Ascending aorta (tissue), 2 donors: ENCODE measurements at regions not wholly inside any gene's neighbourhood (a gene's known extent, or its start where the extent isn't known, plus 50 kb on each side); places are given as distances from the start of the nearest gene placed in this dataset.

ENCODE experiments used
- DNase-seq, 2 donors: peaks; one replicate each; pipeline ENCODE4 v3.0.0-alpha.2; 2019; ENCODE audit warnings: low spot score in 2 of 2
- H3K27ac ChIP-seq, 2 donors: fragments of 200-600 bp; sonication (generic); one replicate each; pipeline ENCODE4 v1.5.1; 2016 to 2017; ENCODE audit warnings: mild to moderate bottlenecking in 1 of 2
- H3K27me3 ChIP-seq: fragments of 200-600 bp; sonication (generic); one replicate; pipeline ENCODE4 v1.5.1; 2017
- H3K36me3 ChIP-seq, 2 donors: fragments of 200-600 bp; sonication (generic); one replicate each; pipeline ENCODE4 v1.5.1; 2016
- H3K4me1 ChIP-seq, 2 donors: fragments of 200-600 bp; sonication (generic); one replicate each; pipeline ENCODE4 v1.5.1; 2016 to 2017; ENCODE audit warnings: mild to moderate bottlenecking in 1 of 2
- H3K4me3 ChIP-seq, 2 donors: fragments of 200-600 bp; sonication (generic); one replicate each; pipeline ENCODE4 v1.5.1; 2016 to 2017; ENCODE audit warnings: mild to moderate bottlenecking in 1 of 2
- H3K9me3 ChIP-seq, 2 donors: fragments of 200-600 bp; sonication (generic); one replicate each; pipeline ENCODE4 v1.5.1; 2016
- intact Hi-C: fragments of 100-400 bp; cut with DNase I; formaldehyde crosslinking; loops from one replicate; pipeline ENCODE4 v1.15.1; 2023
- TF ChIP-seq, protein P1 (sequence below), 3 experiments: fragments of 200-600 bp in 2 of 3; fragments of 450-650 bp in 1 of 3; sonication (generic) in 2 of 3; IDR thresholded peaks; one replicate each; pipeline ENCODE4 v1.5.1; 2016 to 2019; ENCODE audit warnings: antibody characterized with exemption in 3 of 3, mild to moderate bottlenecking in 1 of 3, moderate library complexity in 1 of 3

DNA sequence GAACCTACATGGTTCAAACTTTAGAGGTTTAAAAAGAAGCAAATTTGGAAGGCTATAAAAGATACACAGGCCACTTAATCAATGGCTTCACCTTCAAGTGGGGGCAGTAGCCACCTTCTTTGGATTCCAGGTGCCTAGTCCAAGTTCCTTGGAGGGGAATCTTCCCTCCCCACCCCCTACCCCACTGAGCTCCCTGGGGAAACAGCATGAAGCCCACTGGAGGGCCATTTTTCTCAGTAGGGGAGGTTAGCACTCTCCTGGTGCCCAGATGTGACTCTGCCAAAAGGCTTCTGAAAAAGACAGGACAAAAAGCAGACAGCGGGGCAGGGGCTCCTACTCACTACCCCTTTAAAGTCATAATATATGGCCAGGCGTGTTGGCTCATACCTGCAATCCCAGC, 93.9 kb downstream of the KCTD15 start:
- intact Hi-C loops: no loop called here
- TF ChIP-seq, protein P1, sequence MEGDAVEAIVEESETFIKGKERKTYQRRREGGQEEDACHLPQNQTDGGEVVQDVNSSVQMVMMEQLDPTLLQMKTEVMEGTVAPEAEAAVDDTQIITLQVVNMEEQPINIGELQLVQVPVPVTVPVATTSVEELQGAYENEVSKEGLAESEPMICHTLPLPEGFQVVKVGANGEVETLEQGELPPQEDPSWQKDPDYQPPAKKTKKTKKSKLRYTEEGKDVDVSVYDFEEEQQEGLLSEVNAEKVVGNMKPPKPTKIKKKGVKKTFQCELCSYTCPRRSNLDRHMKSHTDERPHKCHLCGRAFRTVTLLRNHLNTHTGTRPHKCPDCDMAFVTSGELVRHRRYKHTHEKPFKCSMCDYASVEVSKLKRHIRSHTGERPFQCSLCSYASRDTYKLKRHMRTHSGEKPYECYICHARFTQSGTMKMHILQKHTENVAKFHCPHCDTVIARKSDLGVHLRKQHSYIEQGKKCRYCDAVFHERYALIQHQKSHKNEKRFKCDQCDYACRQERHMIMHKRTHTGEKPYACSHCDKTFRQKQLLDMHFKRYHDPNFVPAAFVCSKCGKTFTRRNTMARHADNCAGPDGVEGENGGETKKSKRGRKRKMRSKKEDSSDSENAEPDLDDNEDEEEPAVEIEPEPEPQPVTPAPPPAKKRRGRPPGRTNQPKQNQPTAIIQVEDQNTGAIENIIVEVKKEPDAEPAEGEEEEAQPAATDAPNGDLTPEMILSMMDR (IDR thresholded peaks at IDR 0.05): no peak
- no peak for DNase-seq
- no peaks in the 10 kb centered on the region for H3K36me3 ChIP-seq
- no peaks in the 10 kb centered on the region for H3K27me3 ChIP-seq
- no peaks in the 10 kb centered on the region for H3K9me3 ChIP-seq
- no peak overlapping the region for H3K4me3 ChIP-seq
- no peaks in the 10 kb centered on the region for H3K4me1 ChIP-seq
- H3K27ac ChIP-seq: no peak overlapping the region

DNA sequence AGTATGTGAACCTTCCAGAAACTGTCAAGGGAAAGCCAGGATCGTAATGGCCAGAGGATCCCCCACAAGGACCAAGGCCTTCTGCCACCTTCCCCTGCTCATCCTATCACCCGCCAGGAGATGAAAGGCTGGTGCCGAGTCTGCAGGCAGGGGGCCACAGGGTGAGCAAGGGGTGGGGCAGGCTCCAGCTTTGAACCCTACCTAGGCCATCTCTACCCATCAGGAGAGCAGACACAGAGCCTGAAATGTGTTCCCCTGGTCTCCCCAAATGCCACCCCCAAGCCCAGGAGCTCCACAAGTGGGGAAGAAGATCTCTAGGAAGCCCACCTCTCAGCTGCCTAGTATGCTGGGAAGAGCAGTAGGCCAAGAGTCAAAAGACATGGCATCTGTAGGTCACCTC, 95.1 kb downstream of the KCTD15 start:
- H3K27ac ChIP-seq: no peak overlapping the region
- no peaks in the 10 kb centered on the region for H3K36me3 ChIP-seq
- no peaks in the 10 kb centered on the region for H3K27me3 ChIP-seq
- intact Hi-C loops: no loop called here
- DNase-seq: no peak
- H3K4me1 ChIP-seq: no peaks in the 10 kb centered on the region
- H3K9me3 ChIP-seq: no peaks in the 10 kb centered on the region
- TF ChIP-seq, protein P1 (IDR thresholded peaks at IDR 0.05): no peak
- H3K4me3 ChIP-seq: no peak overlapping the region

DNA sequence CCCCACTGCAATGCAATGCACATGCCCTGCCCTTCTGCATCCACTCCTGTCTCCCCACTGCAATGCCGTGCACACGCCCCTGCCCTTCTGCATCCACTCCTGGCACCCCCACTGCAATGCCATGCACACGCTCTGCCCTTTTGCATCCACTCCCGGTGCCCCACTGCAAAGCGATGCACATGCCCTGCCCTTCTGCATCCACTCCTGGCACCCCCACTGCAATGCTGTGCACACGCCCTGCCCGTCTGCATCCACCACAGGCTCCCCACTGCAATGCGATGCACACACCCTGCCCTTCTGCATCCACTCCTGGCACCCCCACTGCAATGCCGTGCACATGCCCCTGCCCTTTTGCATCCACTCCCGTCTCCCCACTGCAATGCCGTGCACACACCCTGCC, 98.1 kb downstream of the KCTD15 start:
- TF ChIP-seq, protein P1 (IDR thresholded peaks at IDR 0.05): no peak
- H3K4me1 ChIP-seq: no peaks in the 10 kb centered on the region
- no peak overlapping the region for H3K27ac ChIP-seq
- H3K27me3 ChIP-seq: no peaks in the 10 kb centered on the region
- H3K36me3 ChIP-seq: no peaks in the 10 kb centered on the region
- no peak overlapping the region for H3K4me3 ChIP-seq
- H3K9me3 ChIP-seq: peaks cover 0 to 7% of the 10 kb centered on the region in 2 donors
- DNase-seq: peak in 1 of 2 donors; percentile 3
- intact Hi-C loops: no loop called here

DNA sequence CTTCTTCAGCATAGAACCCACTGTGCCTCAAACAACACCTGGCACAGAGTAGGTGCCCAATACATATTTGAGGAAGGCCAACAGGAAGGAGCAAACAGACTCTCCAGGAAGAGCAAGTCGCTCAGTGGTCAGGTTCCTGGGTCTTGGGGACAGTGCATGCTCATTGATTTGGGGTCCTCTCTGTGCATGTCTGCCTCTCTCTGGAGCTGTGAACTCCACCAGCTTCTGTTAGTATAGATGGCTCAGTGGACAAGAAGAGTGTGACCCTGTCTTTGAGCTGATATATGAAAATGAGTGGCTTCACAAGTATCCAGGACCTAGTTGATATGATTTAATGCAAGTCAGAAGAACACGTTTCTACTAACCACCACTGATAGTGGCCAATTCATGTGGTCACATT, 98.7 kb downstream of the KCTD15 start:
- H3K27me3 ChIP-seq: no peaks in the 10 kb centered on the region
- H3K36me3 ChIP-seq: no peaks in the 10 kb centered on the region
- H3K27ac ChIP-seq: no peak overlapping the region
- peak in 1 of 2 donors; percentile 13 for DNase-seq
- H3K4me1 ChIP-seq: no peaks in the 10 kb centered on the region
- TF ChIP-seq, protein P1 (IDR thresholded peaks at IDR 0.05): no peak
- intact Hi-C loops: no loop called here
- H3K4me3 ChIP-seq: no peak overlapping the region
- peaks cover 0 to 7% of the 10 kb centered on the region in 2 donors for H3K9me3 ChIP-seq

DNA sequence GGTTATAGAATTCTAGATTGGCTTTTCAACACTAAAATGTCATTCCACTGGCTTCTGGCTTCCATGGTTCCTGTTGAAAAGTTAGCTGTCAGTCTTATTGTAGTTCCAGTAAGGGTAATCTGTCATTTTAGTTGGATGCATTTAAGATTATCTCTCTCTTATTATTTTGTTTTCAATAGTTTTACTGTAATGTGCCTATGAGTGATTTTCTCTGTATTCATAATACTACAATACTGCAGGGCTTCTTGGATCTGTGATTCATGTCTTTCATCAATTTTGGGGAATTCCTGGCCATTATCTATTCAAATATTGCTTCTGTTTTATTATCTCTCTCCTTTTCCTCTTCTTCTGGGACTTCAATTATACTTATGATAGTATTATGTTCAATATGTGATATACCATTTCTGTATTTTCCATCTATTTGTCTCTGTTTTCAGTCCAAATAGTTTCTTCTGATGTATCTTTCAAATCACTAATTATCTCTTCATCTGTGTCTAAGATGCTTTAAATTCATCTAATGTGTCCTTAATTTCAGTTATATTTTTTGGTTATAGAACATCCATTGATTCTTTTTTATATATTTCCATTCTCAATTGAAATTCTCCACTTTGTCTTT, 101.5 kb downstream of the KCTD15 start:
- Histone ChIP-seq H3K9me3 (peaks cover 0 to 7% of the 10 kb centered on the region in 2 donors), H3K36me3 (no peaks in the 10 kb centered on the region), H3K4me3 (no peak overlapping the region), H3K27ac (no peak overlapping the region), H3K27me3 (no peaks in the 10 kb centered on the region), H3K4me1 (no peaks in the 10 kb centered on the region)
- intact Hi-C loops: no loop called here
- TF ChIP-seq, protein P1 (IDR thresholded peaks at IDR 0.05): no peak
- no peak for DNase-seq

DNA sequence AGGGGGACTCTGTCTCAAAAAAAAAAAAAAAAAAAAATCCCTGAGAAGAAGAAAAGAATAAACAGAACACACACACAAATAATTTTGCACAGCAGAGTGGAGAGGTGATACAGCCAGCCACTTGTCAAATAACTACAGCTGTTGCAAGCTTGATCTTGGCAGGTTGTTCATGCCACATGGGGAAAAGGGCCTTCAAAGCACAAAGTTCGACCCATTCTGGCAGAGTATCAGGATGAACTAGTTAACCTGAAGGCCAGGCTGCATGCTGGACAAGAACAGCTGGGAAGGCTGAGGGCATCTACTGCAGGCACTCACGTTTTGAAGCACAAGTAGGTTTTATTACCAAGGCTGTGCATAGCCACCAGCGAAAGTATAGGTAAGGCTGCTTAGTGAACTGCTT, 104.1 kb downstream of the KCTD15 start:
- Histone ChIP-seq H3K27me3 (no peaks in the 10 kb centered on the region), H3K4me1 (peaks cover 3 to 4% of the 10 kb centered on the region in 2 donors), H3K27ac (no peak overlapping the region), H3K9me3 (peaks cover 0 to 7% of the 10 kb centered on the region in 2 donors), H3K36me3 (no peaks in the 10 kb centered on the region), H3K4me3 (no peak overlapping the region)
- intact Hi-C loops: no loop called here
- TF ChIP-seq, protein P1 (IDR thresholded peaks at IDR 0.05): no peak
- no peak for DNase-seq
